PC-3 (cell line): ENCODE measurements at regions not wholly inside any gene's neighbourhood (a gene's known extent, or its start where the extent isn't known, plus 50 kb on each side); places are given as distances from the start of the nearest gene placed in this dataset.

Experiments used
- ATAC-seq: fragments of 200-7000 bp; cut with Tn5 transposase; 2 replicates; pipeline ENCODE4 v1.9.1; 2020; ENCODE audit warnings: mild to moderate bottlenecking, moderate library complexity
- BruUV-seq: library from RNA; stranded (reverse); fragments of 400-500 nt; replicated peaks from 2 replicates; lab custom pipeline; 2021; lab: Mats Ljungman, UMichigan
- CTCF ChIA-PET: fragments of 300-600 bp; sonication (Branson Sonifier 250); formaldehyde crosslinking; loops from one replicate; lab custom pipeline; 2022; ENCODE audit warnings: antibody characterized with exemption; lab: Charles Lee
- POLR2A ChIA-PET: fragments of 300-600 bp; sonication (Branson Sonifier 250); formaldehyde crosslinking; loops from one replicate; lab custom pipeline; 2022; ENCODE audit warnings: antibody characterized with exemption; ENCODE audit not compliant: unreplicated experiment; lab: Charles Lee
- DNase-seq: peaks from one replicate; pipeline ENCODE4 v3.0.0-alpha.2; 2015
- H2AFZ ChIP-seq: fragments of 300-600 bp; sonication (generic); 2 replicates; pipeline ENCODE4 v1.6.0; 2016; ENCODE audit warnings: antibody characterized with exemption, low read length
- H3F3A ChIP-seq: fragments of 300-600 bp; sonication (generic); one replicate; pipeline ENCODE4 v1.6.0; 2017; ENCODE audit warnings: antibody characterized with exemption, low read length, control low read depth, mild to moderate bottlenecking; ENCODE audit not compliant: unreplicated experiment
- H3K27ac ChIP-seq: fragments of 300-600 bp; sonication (generic); 2 replicates; pipeline ENCODE4 v1.5.1; 2016; ENCODE audit warnings: mild to moderate bottlenecking, low read length
- H3K27me3 ChIP-seq: fragments of 300-600 bp; sonication (generic); 2 replicates; pipeline ENCODE4 v1.6.1; 2016; ENCODE audit warnings: low read length, mixed read lengths
- H3K36me3 ChIP-seq: fragments of 300-600 bp; sonication (generic); 2 replicates; pipeline ENCODE4 v1.6.1; 2016; ENCODE audit warnings: low read depth, mixed run types, low read length, mixed read lengths
- H3K4me1 ChIP-seq: fragments of 300-600 bp; sonication (generic); 2 replicates; pipeline ENCODE4 v1.5.1; 2016; ENCODE audit warnings: low read length; ENCODE audit not compliant: insufficient read depth
- H3K4me2 ChIP-seq: fragments of 300-600 bp; sonication (generic); 2 replicates; pipeline ENCODE4 v1.6.0; 2016; ENCODE audit warnings: low read length
- H3K4me3 ChIP-seq: fragments of 300-600 bp; sonication (generic); 2 replicates; pipeline ENCODE4 v1.5.1; 2016; ENCODE audit warnings: mild to moderate bottlenecking, low read length, mixed read lengths
- H3K79me2 ChIP-seq: fragments of 300-600 bp; sonication (generic); 2 replicates; pipeline ENCODE4 v1.6.1; 2017; ENCODE audit warnings: low read length, mixed read lengths
- H3K9ac ChIP-seq: fragments of 300-600 bp; sonication (generic); 2 replicates; pipeline ENCODE4 v1.6.0; 2016; ENCODE audit warnings: mild to moderate bottlenecking, low read length
- H3K9me2 ChIP-seq: fragments of 300-600 bp; sonication (generic); replicated peaks from 2 replicates; pipeline ENCODE4 v1.6.1; 2016; ENCODE audit warnings: mixed run types, low read length, mixed read lengths
- H3K9me3 ChIP-seq: fragments of 300-600 bp; sonication (generic); 2 replicates; pipeline ENCODE4 v1.6.1; 2016; ENCODE audit warnings: low read length, mixed read lengths
- H4K20me1 ChIP-seq: fragments of 300-600 bp; sonication (generic); 2 replicates; pipeline ENCODE4 v1.6.1; 2016; ENCODE audit warnings: low read length, mixed read lengths
- CTCF ChIP-seq: fragments of 300-600 bp; sonication (generic); conservative IDR thresholded peaks from 2 replicates; pipeline ENCODE4 v1.5.1; 2017; ENCODE audit warnings: antibody characterized with exemption, low read depth, mild to moderate bottlenecking, low read length
- EZH2 ChIP-seq: fragments of 300-600 bp; sonication (generic); IDR thresholded peaks from one replicate; pipeline ENCODE4 v1.6.1; 2017; ENCODE audit warnings: antibody characterized with exemption, mild to moderate bottlenecking, low read length; ENCODE audit not compliant: unreplicated experiment
- EZH2phosphoT487 ChIP-seq: fragments of 300-600 bp; sonication (generic); IDR thresholded peaks from 2 replicates; pipeline ENCODE4 v1.6.1; 2018; ENCODE audit warnings: mild to moderate bottlenecking, antibody characterized with exemption, low read length, borderline replicate concordance
- intact Hi-C: fragments of 100-400 bp; cut with micrococcal nuclease; formaldehyde crosslinking; loops from 2 replicates; pipeline ENCODE4 v1.9.0; 2023

GRCh38 chr4:79575709-79576428 lies 167.8 kb upstream of the GK2 start:
- POLR2A ChIA-PET: no interaction called here
- Histone ChIP-seq H3K4me3 (no peak overlapping the region), H3K27me3 (0 out of 2 replicates have a peak, but pooled peaks cover 5% of the 10 kb centered on the region), H3K4me2 (no peak overlapping the region), H2AFZ (no peak overlapping the region), H3K9me3 (no peaks in the 10 kb centered on the region), H3F3A (no peaks in the 10 kb centered on the region), H3K27ac (no peak overlapping the region), H4K20me1 (no peaks in the 10 kb centered on the region), H3K79me2 (no peaks in the 10 kb centered on the region), H3K9me2 (no peaks in the 10 kb centered on the region), H3K36me3 (no peaks in the 10 kb centered on the region), H3K4me1 (no peaks in the 10 kb centered on the region), H3K9ac (no peak overlapping the region)
- TF ChIP-seq EZH2phosphoT487: no peak
- TF ChIP-seq CTCF: no peak
- no peak for TF ChIP-seq EZH2
- ATAC-seq (no peak; the same call in 1 of the 2 replicates), DNase-seq (no peak)
- BruUV-seq: no TSS peak
- CTCF ChIA-PET: no interaction called here
- intact Hi-C loops: loop anchor here (1.0 to 5.0 kb wide), 3 partner anchors 316 to 622 kb away; no protein-coding TSS in a partner anchor

GRCh38 chr4:79574741-79575451 lies 166.9 kb upstream of the GK2 start:
- Histone ChIP-seq H4K20me1 (no peaks in the 10 kb centered on the region), H3K27me3 (0 out of 2 replicates have a peak, but pooled peaks cover 5% of the 10 kb centered on the region), H3F3A (no peaks in the 10 kb centered on the region), H3K79me2 (no peaks in the 10 kb centered on the region), H3K9me2 (no peaks in the 10 kb centered on the region), H3K4me3 (no peak overlapping the region), H2AFZ (no peak overlapping the region), H3K36me3 (no peaks in the 10 kb centered on the region), H3K9ac (no peak overlapping the region), H3K4me1 (no peaks in the 10 kb centered on the region), H3K27ac (no peak overlapping the region), H3K4me2 (no peak overlapping the region), H3K9me3 (no peaks in the 10 kb centered on the region)
- DNase-seq (no peak), ATAC-seq (no peak)
- ChIA-PET POLR2A (no interaction called here), CTCF (no interaction called here)
- no peak for TF ChIP-seq CTCF
- TF ChIP-seq EZH2phosphoT487: no peak
- TF ChIP-seq EZH2: no peak
- intact Hi-C loops: loop anchor here (5.0 kb wide), 1 partner anchor 317 kb away; no protein-coding TSS in a partner anchor
- BruUV-seq: no TSS peak

GRCh38 chr4:79563219-79563618 lies 155.2 kb upstream of the GK2 start:
- no TSS peak for BruUV-seq
- ChIA-PET POLR2A (no interaction called here), CTCF (no interaction called here)
- Histone ChIP-seq H3K27ac (no peak overlapping the region), H3K9me2 (no peaks in the 10 kb centered on the region), H3K79me2 (no peaks in the 10 kb centered on the region), H3K4me2 (no peak overlapping the region), H3K27me3 (0 out of 2 replicates have a peak, but pooled peaks cover 7% of the 10 kb centered on the region), H3F3A (no peaks in the 10 kb centered on the region), H3K9me3 (no peaks in the 10 kb centered on the region), H4K20me1 (no peaks in the 10 kb centered on the region), H3K36me3 (no peaks in the 10 kb centered on the region), H3K9ac (no peak overlapping the region), H3K4me1 (no peaks in the 10 kb centered on the region), H2AFZ (no peak overlapping the region), H3K4me3 (no peak overlapping the region)
- no peak for ATAC-seq
- DNase-seq: no peak
- TF ChIP-seq EZH2phosphoT487: no peak
- no peak for TF ChIP-seq EZH2
- TF ChIP-seq CTCF: no peak
- intact Hi-C loops: no loop called here
